GM23248 (cell line): ENCODE measurements at regions not wholly inside any gene's neighbourhood (a gene's known extent, or its start where the extent isn't known, plus 50 kb on each side); places are given as distances from the start of the nearest gene placed in this dataset.

Experiments
- DNase-seq: peaks from one replicate; pipeline ENCODE4 v3.0.0-alpha.2; 2015
- H2AFZ ChIP-seq: fragments of 200-600 bp; sonication (generic); 2 replicates; pipeline ENCODE4 v1.6.1; 2016; ENCODE audit warnings: antibody characterized with exemption
- H3F3A ChIP-seq: fragments of 200-600 bp; sonication (generic); 2 replicates; pipeline ENCODE4 v1.6.1; 2016; ENCODE audit warnings: mild to moderate bottlenecking, antibody characterized with exemption, mixed run types; ENCODE audit not compliant: insufficient read depth
- H3K27ac ChIP-seq: fragments of 200-600 bp; sonication (generic); 2 replicates; pipeline ENCODE4 v1.5.1; 2016; ENCODE audit warnings: mild to moderate bottlenecking
- H3K27me3 ChIP-seq: fragments of 200-600 bp; sonication (generic); replicated peaks from 2 replicates; pipeline ENCODE4 v1.6.1; 2016; ENCODE audit warnings: mild to moderate bottlenecking; ENCODE audit not compliant: insufficient read depth
- H3K36me3 ChIP-seq: fragments of 200-600 bp; sonication (generic); 2 replicates; pipeline ENCODE4 v1.6.1; 2016; ENCODE audit warnings: low read depth, mild to moderate bottlenecking
- H3K4me1 ChIP-seq: fragments of 200-600 bp; sonication (generic); 2 replicates; pipeline ENCODE4 v1.6.1; 2016; ENCODE audit warnings: mild to moderate bottlenecking; ENCODE audit not compliant: insufficient read depth
- H3K4me2 ChIP-seq: fragments of 200-600 bp; sonication (generic); one replicate; pipeline ENCODE4 v1.6.1; 2016; ENCODE audit warnings: mild to moderate bottlenecking; ENCODE audit not compliant: unreplicated experiment
- H3K4me3 ChIP-seq: fragments of 200-600 bp; sonication (generic); 2 replicates; pipeline ENCODE4 v1.5.1; 2016; ENCODE audit warnings: mild to moderate bottlenecking
- H3K79me2 ChIP-seq: fragments of 200-600 bp; sonication (generic); 2 replicates; pipeline ENCODE4 v1.6.1; 2016; ENCODE audit warnings: mild to moderate bottlenecking; ENCODE audit not compliant: insufficient read depth
- H3K9ac ChIP-seq: fragments of 200-600 bp; sonication (generic); 2 replicates; pipeline ENCODE4 v1.6.1; 2016; ENCODE audit warnings: mild to moderate bottlenecking
- H3K9me2 ChIP-seq: fragments of 200-600 bp; sonication (generic); 2 replicates; pipeline ENCODE4 v1.6.1; 2016; ENCODE audit warnings: mixed run types, mild to moderate bottlenecking, moderate library complexity; ENCODE audit not compliant: insufficient read depth
- H3K9me3 ChIP-seq: fragments of 200-600 bp; sonication (generic); one replicate; pipeline ENCODE4 v1.6.1; 2017; ENCODE audit warnings: low read depth
- H4K20me1 ChIP-seq: fragments of 200-600 bp; sonication (generic); 2 replicates; pipeline ENCODE4 v1.6.0; 2016; ENCODE audit not compliant: insufficient read depth
- EZH2 ChIP-seq: fragments of 200-600 bp; sonication (generic); IDR thresholded peaks from 2 replicates; pipeline ENCODE4 v1.6.1; 2018; ENCODE audit warnings: antibody characterized with exemption, mild to moderate bottlenecking; ENCODE audit not compliant: insufficient read depth, poor library complexity, severe bottlenecking
- EZH2phosphoT487 ChIP-seq: fragments of 200-600 bp; sonication (generic); IDR thresholded peaks from 2 replicates; pipeline ENCODE4 v1.6.1; 2018; ENCODE audit warnings: antibody characterized with exemption, moderate library complexity, mild to moderate bottlenecking, low read depth; ENCODE audit not compliant: insufficient read depth
- WGBS, 2 experiments: methylation state at CpG; one replicate each; pipeline ENCODE4 v1.1.6; 2015 to 2017; ENCODE audit warnings: low lambda C conversion rate in 2 of 2, low coverage in 1 of 2; ENCODE audit errors: missing lambda C conversion rate in 2 of 2; 5-methylcytosine and 5-hydroxymethylcytosine counted together
- in situ Hi-C: fragments of 300-500 bp; cut with MboI; formaldehyde crosslinking; loops from 2 replicates; pipeline ENCODE4 v1.15.0; 2020

GRCh38 chr3:23041918-23042696, 161.0 kb upstream of the UBE2E2 start:
- TF ChIP-seq EZH2 (no peak), EZH2phosphoT487 (no peak)
- Histone ChIP-seq H3K9me3 (no peaks in the 10 kb centered on the region), H3K9ac (no peak overlapping the region), H3K27me3 (peaks cover 7% of the 10 kb centered on the region), H3K4me3 (no peak overlapping the region), H2AFZ (no peak overlapping the region), H3K79me2 (no peaks in the 10 kb centered on the region), H3F3A (no peaks in the 10 kb centered on the region), H4K20me1 (no peaks in the 10 kb centered on the region), H3K4me1 (peaks cover 13% of the 10 kb centered on the region), H3K27ac (no peak overlapping the region), H3K9me2 (no peaks in the 10 kb centered on the region), H3K36me3 (no peaks in the 10 kb centered on the region), H3K4me2 (no peak overlapping the region)
- peak; percentile 37 for DNase-seq
- 11 to 30% methylated on average over 4 of the region's 4 CpGs for WGBS, 2 experiments
- in situ Hi-C loops = no loop called here

GRCh38 chr3:23044463-23044862, 158.7 kb upstream of the UBE2E2 start:
- H4K20me1 ChIP-seq = no peaks in the 10 kb centered on the region
- no peak overlapping the region for H3K4me2 ChIP-seq
- no peaks in the 10 kb centered on the region for H3K9me3 ChIP-seq
- WGBS, 2 experiments = 62 to 74% methylated on average over 1 of the region's 1 CpG
- TF ChIP-seq EZH2phosphoT487 (no peak), EZH2 (no peak)
- peaks cover 29% of the 10 kb centered on the region for H3K27me3 ChIP-seq
- no peaks in the 10 kb centered on the region for H3K79me2 ChIP-seq
- H3K9me2 ChIP-seq = no peaks in the 10 kb centered on the region
- in situ Hi-C loops = no loop called here
- H3K36me3 ChIP-seq = no peaks in the 10 kb centered on the region
- H3K27ac ChIP-seq = no peak overlapping the region
- H3K9ac ChIP-seq = no peak overlapping the region
- H2AFZ ChIP-seq = no peak overlapping the region
- no peak overlapping the region for H3K4me3 ChIP-seq
- peaks cover 13% of the 10 kb centered on the region for H3K4me1 ChIP-seq
- DNase-seq = no peak
- H3F3A ChIP-seq = no peaks in the 10 kb centered on the region

- no peak overlapping the region for H3K9ac ChIP-seq
- no peaks in the 10 kb centered on the region for H3F3A ChIP-seq
- H3K36me3 ChIP-seq = no peaks in the 10 kb centered on the region
- no peak overlapping the region for H3K27ac ChIP-seq
- no peaks in the 10 kb centered on the region for H3K79me2 ChIP-seq
- no peak for DNase-seq
- H3K27me3 ChIP-seq = peaks cover 35% of the 10 kb centered on the region
- H3K9me2 ChIP-seq = no peaks in the 10 kb centered on the region
- no peak for TF ChIP-seq EZH2phosphoT487
- TF ChIP-seq EZH2 = no peak
- no peak overlapping the region for H3K4me3 ChIP-seq
- in situ Hi-C loops = no loop called here
- no peaks in the 10 kb centered on the region for H4K20me1 ChIP-seq
- 54 to 57% methylated on average over 4 of the region's 4 CpGs for WGBS, 2 experiments
- no peak overlapping the region for H3K4me2 ChIP-seq
- no peak overlapping the region for H2AFZ ChIP-seq
- H3K4me1 ChIP-seq = peaks cover 13% of the 10 kb centered on the region
- H3K9me3 ChIP-seq = no peaks in the 10 kb centered on the region
These were observed 156.6 kb upstream of the UBE2E2 start for GRCh38 chr3:23046536-23046935.

GRCh38 chr3:23051240-23052140, 151.6 kb upstream of the UBE2E2 start:
- DNase-seq = no peak
- in situ Hi-C loops = no loop called here
- Histone ChIP-seq H3K36me3 (no peaks in the 10 kb centered on the region), H3F3A (peaks cover 7% of the 10 kb centered on the region), H3K27ac (no peak overlapping the region), H2AFZ (no peak overlapping the region), H3K9ac (no peak overlapping the region), H3K9me2 (no peaks in the 10 kb centered on the region), H3K4me3 (no peak overlapping the region), H4K20me1 (no peaks in the 10 kb centered on the region), H3K27me3 (peaks cover 58% of the 10 kb centered on the region), H3K4me1 (peaks cover 11% of the 10 kb centered on the region), H3K4me2 (no peak overlapping the region), H3K9me3 (no peaks in the 10 kb centered on the region), H3K79me2 (no peaks in the 10 kb centered on the region)
- 74 to 76% methylated on average over 4 of the region's 4 CpGs for WGBS, 2 experiments
- TF ChIP-seq EZH2 (no peak), EZH2phosphoT487 (no peak)
